ENCODE measurements at regions not wholly inside any gene's neighbourhood (a gene's known extent, or its start where the extent isn't known, plus 50 kb on each side); places are given as distances from the start of the nearest gene placed in this dataset.

DNA sequence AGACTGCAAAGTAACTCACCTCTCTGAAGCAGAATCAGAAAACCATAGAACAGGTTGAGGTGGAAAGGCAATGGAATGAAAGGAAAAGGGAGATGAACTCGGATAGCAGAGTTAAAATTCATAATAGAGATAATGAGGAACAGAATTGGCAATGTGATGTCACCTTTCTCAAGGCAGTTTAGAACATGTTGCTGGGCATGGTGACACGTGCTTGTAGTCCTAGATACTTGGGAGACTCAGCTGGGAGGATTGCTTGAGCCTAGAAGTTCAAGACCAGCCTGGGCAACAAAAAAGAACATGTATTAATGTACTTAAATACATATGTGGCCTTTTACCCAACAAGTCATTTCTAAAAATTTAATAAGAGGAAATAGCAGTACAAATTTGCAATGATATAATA, 81.6 kb upstream of the MIER3 start:
- Histone ChIP-seq H3K36me3 (ENCODE audit: control insufficient read depth in 2 of 4, insufficient read depth in 4 of 4, low read length in 3 of 4) (no peaks in the 10 kb centered on the region), H2BK15ac (ENCODE audit: low read length) (no peak overlapping the region), H2BK12ac (ENCODE audit: low read depth, low read length) (no peak overlapping the region), H3K27ac (ENCODE audit: low read depth, low read length) (no peak overlapping the region), H3K4me3 (ENCODE audit: extremely low read depth in 1 of 4, insufficient read depth in 2 of 4, low read depth in 3 of 4, low read length in 4 of 4) (no peak overlapping the region), H4K91ac (replicated peaks; ENCODE audit: insufficient read length, low read length) (no peak overlapping the region), H3K9ac (replicated peaks in 1 of 4; ENCODE audit: extremely low read depth in 1 of 4, low read depth in 3 of 4, low read length in 3 of 4) (no peak overlapping the region), H3K23me2 (ENCODE audit: low read depth, low read length) (no peaks in the 10 kb centered on the region), H3K4me2 (ENCODE audit: insufficient read depth in 1 of 2, low read depth in 2 of 2, low read length in 2 of 2) (no peak overlapping the region), H2BK5ac (ENCODE audit: low read depth, low read length) (no peak overlapping the region), H3K56ac (replicated peaks; ENCODE audit: insufficient read length, low read depth, low read length) (no peak overlapping the region), H3K4ac (replicated peaks; ENCODE audit: insufficient read length, low read depth, low read length) (no peak overlapping the region), H3K79me1 (ENCODE audit: low read depth, low read length) (no peaks in the 10 kb centered on the region), H3K79me2 (ENCODE audit: control insufficient read depth in 1 of 2, insufficient read depth in 2 of 2, low read length in 2 of 2) (no peaks in the 10 kb centered on the region), H2AFZ (ENCODE audit: low read length) (no peak overlapping the region), H3K18ac (ENCODE audit: extremely low read depth, low read length) (no peak overlapping the region), H2AK5ac (ENCODE audit: low read depth, low read length) (no peak overlapping the region), H2BK20ac (ENCODE audit: low read length) (no peak overlapping the region), H3K9me3 (ENCODE audit: insufficient read depth in 2 of 2, low read depth in 1 of 2, low read length in 1 of 2) (no peaks in the 10 kb centered on the region), H3K4me1 (replicated peaks in 1 of 4; ENCODE audit: control insufficient read depth in 3 of 4, insufficient read depth in 4 of 4, low read length in 3 of 4) (peaks cover 0 to 2% (median 0%) of the 10 kb centered on the region in 4 experiments; a peak in 1 of 7 replicates), H3K14ac (ENCODE audit: insufficient read length) (no peak overlapping the region), H3K23ac (ENCODE audit: insufficient read length) (no peak overlapping the region), H4K8ac (ENCODE audit: extremely low read depth, insufficient read depth, low read length) (no peak overlapping the region), H4K5ac (ENCODE audit: insufficient read length, low read depth, low read length) (no peak overlapping the region), H4K20me1 (replicated peaks in 1 of 2; ENCODE audit: control insufficient read depth in 1 of 2, insufficient read depth in 2 of 2, low read length in 2 of 2) (no peaks in the 10 kb centered on the region), H3K27me3 (replicated peaks in 1 of 4; ENCODE audit: control insufficient read depth in 3 of 4, extremely low read depth in 1 of 4, insufficient read depth in 3 of 4, low read length in 3 of 4) (no peaks in the 10 kb centered on the region), H2BK120ac (replicated peaks; ENCODE audit: low read depth, low read length) (no peak overlapping the region)
- DNase-seq (ENCODE audit: low read depth in 1 of 2, low spot score in 2 of 2) (no peak), FAIRE-seq (no peak)
- ChIA-PET CTCF (ENCODE audit: partially characterized antibody) (no interaction called here), POLR2A (ENCODE audit: partially characterized antibody) (no interaction called here)
- TF ChIP-seq RFX5 (IDR thresholded peaks at IDR 0.05; ENCODE audit: borderline replicate concordance, low read depth, low read length) (no peak), SIRT6 (IDR thresholded peaks at IDR 0.05; ENCODE audit: low read length) (no peak), RBBP5 (IDR thresholded peaks at IDR 0.05; ENCODE audit: borderline replicate concordance, low read depth, low read length) (no peak), SRF (IDR thresholded peaks at IDR 0.05; ENCODE audit: low read depth, low read length) (no peak), HDAC6 (IDR thresholded peaks at IDR 0.05; ENCODE audit: low read depth, low read length) (no peak), JUND (IDR thresholded peaks at IDR 0.05; ENCODE audit: low read length) (no peak), ASH2L (IDR thresholded peaks at IDR 0.05; ENCODE audit: low read length) (no peak), RAD21 (IDR thresholded peaks at IDR 0.05 in 1 of 2, conservative IDR thresholded peaks at IDR 0.05 in 1 of 2; ENCODE audit: low read depth in 2 of 2, low read length in 2 of 2) (no peak), ZNF274 (IDR thresholded peaks at IDR 0.05; ENCODE audit: borderline replicate concordance, extremely low read depth, low read length) (no peak), SP1 (IDR thresholded peaks at IDR 0.05; ENCODE audit: low read depth, low read length) (no peak), BRCA1 (IDR thresholded peaks at IDR 0.05; ENCODE audit: low read depth, low read length) (no peak), TBP (IDR thresholded peaks at IDR 0.05; ENCODE audit: low read depth, low read length) (no peak), SAP30 (IDR thresholded peaks at IDR 0.05; ENCODE audit: insufficient read depth, insufficient replicate concordance, low read length) (no peak), TAF7 (optimal IDR thresholded peaks at IDR 0.05; ENCODE audit: borderline replicate concordance, low read depth, low read length) (no peak)
- WGBS, 2 experiments (ENCODE audit: extremely low coverage in 1 of 2, insufficient coverage in 1 of 2, insufficient read length in 1 of 2, insufficient replicate concordance in 2 of 2, low coverage in 1 of 2, low lambda C conversion rate in 2 of 2, missing lambda C conversion rate in 1 of 2): 70% methylated on average over 2 of the region's 2 CpGs; no CpG with 5 or more reads in 1 of the 2 experiments
